Activated CD4-positive, alpha-beta memory T cell treated with anti-CD3 and anti-CD28 coated beads, Interleukin-2, amount 10 ng/mL, durations not matched to agents 7 days and 5 days (primary cell): ENCODE measurements at regions not wholly inside any gene's neighbourhood (a gene's known extent, or its start where the extent isn't known, plus 50 kb on each side); places are given as distances from the start of the nearest gene placed in this dataset.

ENCODE experiments used
- CTCF ChIA-PET: fragments of 350-600 bp; sonication (Branson Sonifier 250); formaldehyde crosslinking; loops from one replicate; lab custom pipeline; 2021; ENCODE audit warnings: antibody characterized with exemption, inconsistent platforms; lab: Charles Lee
- POLR2A ChIA-PET: fragments of 350-600 bp; sonication (Branson Sonifier 250); formaldehyde crosslinking; loops from one replicate; lab custom pipeline; 2021; ENCODE audit warnings: antibody characterized with exemption; lab: Charles Lee
- DNase-seq: peaks from one replicate; pipeline ENCODE4 v3.0.0-alpha.2; 2020
- H3K27ac Mint-ChIP-seq: one replicate; pipeline ENCODE4 v1.8.0; 2021; ENCODE audit warnings: mild to moderate bottlenecking, mixed read lengths
- H3K27me3 Mint-ChIP-seq: one replicate; pipeline ENCODE4 v1.8.0; 2021; ENCODE audit warnings: mixed read lengths
- H3K36me3 Mint-ChIP-seq: one replicate; pipeline ENCODE4 v1.8.0; 2021; ENCODE audit warnings: low read depth, mixed read lengths
- H3K4me1 Mint-ChIP-seq: one replicate; pipeline ENCODE4 v1.8.0; 2021; ENCODE audit warnings: mixed read lengths
- H3K4me3 Mint-ChIP-seq: one replicate; pipeline ENCODE4 v1.8.0; 2021; ENCODE audit warnings: mild to moderate bottlenecking, mixed read lengths
- H3K9me3 Mint-ChIP-seq: one replicate; pipeline ENCODE4 v1.8.0; 2021; ENCODE audit warnings: mixed read lengths

- no peaks in the 10 kb centered on the region for H3K9me3 Mint-ChIP-seq
- H3K36me3 Mint-ChIP-seq: peaks cover 3% of the 10 kb centered on the region
- peak; percentile 75 for DNase-seq
- ChIA-PET POLR2A (interaction anchor here (0.8 to 1.5 kb wide), 7 partner anchors 14 to 273 kb away, joined by 3 to 6 read pairs (median 4); partner anchors contain the start of gene ID2), CTCF (interaction anchor here (0.5 to 1.2 kb wide), 4 partner anchors 19 to 134 kb away, joined by 3 to 6 read pairs (median 3); no protein-coding TSS in a partner anchor)
- H3K4me3 Mint-ChIP-seq: no peak overlapping the region
- peak overlapping the region; percentile 67 for H3K27ac Mint-ChIP-seq
- H3K4me1 Mint-ChIP-seq: peaks cover 25% of the 10 kb centered on the region
- H3K27me3 Mint-ChIP-seq: peaks cover 5% of the 10 kb centered on the region
Observed at GRCh38 chr2:8408560-8409460, 273.0 kb upstream of the ID2 start.

GRCh38 chr2:8409461-8410260, 272.2 kb upstream of the ID2 start:
- peaks cover under 1% of the 10 kb centered on the region for H3K36me3 Mint-ChIP-seq
- no peaks in the 10 kb centered on the region for H3K9me3 Mint-ChIP-seq
- H3K27ac Mint-ChIP-seq: no peak overlapping the region
- ChIA-PET POLR2A (interaction anchor here (0.8 to 1.5 kb wide), 7 partner anchors 15 to 272 kb away, joined by 3 to 6 read pairs (median 4); partner anchors contain the start of gene ID2), CTCF (interaction anchor here (0.5 to 1.2 kb wide), 3 partner anchors 20 to 101 kb away, joined by 3 to 6 read pairs (median 3); no protein-coding TSS in a partner anchor)
- H3K4me3 Mint-ChIP-seq: no peak overlapping the region
- peaks cover 25% of the 10 kb centered on the region for H3K4me1 Mint-ChIP-seq
- no peak for DNase-seq
- peaks cover 5% of the 10 kb centered on the region for H3K27me3 Mint-ChIP-seq

- DNase-seq: no peak
- H3K27me3 Mint-ChIP-seq: peaks cover 14% of the 10 kb centered on the region
- CTCF ChIA-PET: no interaction called here
- POLR2A ChIA-PET: no interaction called here
- no peak overlapping the region for H3K4me3 Mint-ChIP-seq
- no peaks in the 10 kb centered on the region for H3K9me3 Mint-ChIP-seq
- no peak overlapping the region for H3K27ac Mint-ChIP-seq
- H3K36me3 Mint-ChIP-seq: no peaks in the 10 kb centered on the region
- H3K4me1 Mint-ChIP-seq: peaks cover 23% of the 10 kb centered on the region
Observed at GRCh38 chr2:8412082-8412481, 269.8 kb upstream of the ID2 start.

- CTCF ChIA-PET: no interaction called here
- Mint-ChIP-seq H3K4me3 (no peak overlapping the region), H3K9me3 (no peaks in the 10 kb centered on the region), H3K4me1 (peaks cover 18% of the 10 kb centered on the region), H3K27me3 (peaks cover 14% of the 10 kb centered on the region), H3K36me3 (no peaks in the 10 kb centered on the region), H3K27ac (no peak overlapping the region)
- POLR2A ChIA-PET: no interaction called here
- DNase-seq: no peak
Observed at GRCh38 chr2:8412586-8412985, 269.3 kb upstream of the ID2 start.

GRCh38 chr2:8413589-8414135, 268.2 kb upstream of the ID2 start:
- Mint-ChIP-seq H3K27ac (no peak overlapping the region), H3K9me3 (no peaks in the 10 kb centered on the region), H3K36me3 (no peaks in the 10 kb centered on the region), H3K4me3 (no peak overlapping the region), H3K4me1 (peaks cover 11% of the 10 kb centered on the region), H3K27me3 (peaks cover 15% of the 10 kb centered on the region)
- ChIA-PET CTCF (no interaction called here), POLR2A (no interaction called here)
- no peak for DNase-seq

GRCh38 chr2:8414946-8415879, 266.6 kb upstream of the ID2 start:
- Mint-ChIP-seq H3K27ac (no peak overlapping the region), H3K36me3 (no peaks in the 10 kb centered on the region), H3K4me3 (no peak overlapping the region), H3K9me3 (no peaks in the 10 kb centered on the region), H3K27me3 (peaks cover 15% of the 10 kb centered on the region), H3K4me1 (no peaks in the 10 kb centered on the region)
- CTCF ChIA-PET: no interaction called here
- DNase-seq: no peak
- POLR2A ChIA-PET: no interaction called here

- peaks cover 15% of the 10 kb centered on the region for H3K27me3 Mint-ChIP-seq
- no peaks in the 10 kb centered on the region for H3K36me3 Mint-ChIP-seq
- no peak for DNase-seq
- POLR2A ChIA-PET: no interaction called here
- H3K4me1 Mint-ChIP-seq: no peaks in the 10 kb centered on the region
- no peaks in the 10 kb centered on the region for H3K9me3 Mint-ChIP-seq
- no peak overlapping the region for H3K4me3 Mint-ChIP-seq
- no peak overlapping the region for H3K27ac Mint-ChIP-seq
- CTCF ChIA-PET: interaction anchor here (0.7 kb wide), 1 partner anchor 30 kb away, joined by 3 read pairs; no protein-coding TSS in a partner anchor
Observed at GRCh38 chr2:8416001-8416571, 265.8 kb upstream of the ID2 start.

- ChIA-PET CTCF (no interaction called here), POLR2A (interaction anchor here (1.0 kb wide), 1 partner anchor 55 kb away, joined by 3 read pairs; no protein-coding TSS in a partner anchor)
- no peak for DNase-seq
- Mint-ChIP-seq H3K4me3 (no peak overlapping the region), H3K27ac (no peak overlapping the region), H3K4me1 (no peaks in the 10 kb centered on the region), H3K36me3 (peaks cover 3% of the 10 kb centered on the region), H3K9me3 (no peaks in the 10 kb centered on the region), H3K27me3 (peaks cover 15% of the 10 kb centered on the region)
Observed at GRCh38 chr2:8416849-8417832, 264.7 kb upstream of the ID2 start.

- Mint-ChIP-seq H3K4me1 (no peaks in the 10 kb centered on the region), H3K27ac (no peak overlapping the region), H3K36me3 (peaks cover 4% of the 10 kb centered on the region), H3K4me3 (no peak overlapping the region), H3K27me3 (peaks cover 13% of the 10 kb centered on the region), H3K9me3 (no peaks in the 10 kb centered on the region)
- POLR2A ChIA-PET: no interaction called here
- no peak for DNase-seq
- CTCF ChIA-PET: no interaction called here
Observed at GRCh38 chr2:8418721-8419120, 263.1 kb upstream of the ID2 start.

- no peak overlapping the region for H3K4me3 Mint-ChIP-seq
- peaks cover 2% of the 10 kb centered on the region for H3K27me3 Mint-ChIP-seq
- H3K36me3 Mint-ChIP-seq: peaks cover 24% of the 10 kb centered on the region
- peaks cover 29% of the 10 kb centered on the region for H3K4me1 Mint-ChIP-seq
- no peak for DNase-seq
- H3K27ac Mint-ChIP-seq: no peak overlapping the region
- ChIA-PET POLR2A (no interaction called here), CTCF (no interaction called here)
- no peaks in the 10 kb centered on the region for H3K9me3 Mint-ChIP-seq
Observed at GRCh38 chr2:8421658-8422449, 260.0 kb upstream of the ID2 start.
